DOHH2 (cell line): ENCODE measurements at regions not wholly inside any gene's neighbourhood (a gene's known extent, or its start where the extent isn't known, plus 50 kb on each side); places are given as distances from the start of the nearest gene placed in this dataset.

Source experiments
- H3F3A ChIP-seq: fragments of 200-600 bp; sonication (generic), shearing (Covaris generic); 2 replicates; pipeline ENCODE4 v1.6.0; 2016; ENCODE audit warnings: antibody characterized with exemption, mild to moderate bottlenecking; ENCODE audit not compliant: control insufficient read depth, insufficient read depth
- H3K27ac ChIP-seq: fragments of 200-600 bp; sonication (generic); 2 replicates; pipeline ENCODE4 v1.5.1; 2014; ENCODE audit warnings: low read depth, mild to moderate bottlenecking, low read length, moderate library complexity
- H3K27me3 ChIP-seq: fragments of 200-600 bp; sonication (generic); 2 replicates; pipeline ENCODE4 v1.6.1; 2014; ENCODE audit warnings: mild to moderate bottlenecking, low read length, mixed read lengths; ENCODE audit not compliant: control insufficient read depth
- H3K36me3 ChIP-seq: fragments of 200-600 bp; sonication (generic); 2 replicates; pipeline ENCODE4 v1.6.1; 2014; ENCODE audit warnings: mild to moderate bottlenecking, low read length, moderate library complexity, mixed read lengths; ENCODE audit not compliant: control insufficient read depth
- H3K4me1 ChIP-seq: fragments of 200-600 bp; sonication (generic); 2 replicates; pipeline ENCODE4 v1.6.1; 2014; ENCODE audit warnings: mild to moderate bottlenecking, low read length, mixed read lengths; ENCODE audit not compliant: control insufficient read depth
- H3K4me2 ChIP-seq: fragments of 200-600 bp; sonication (generic); 2 replicates; pipeline ENCODE4 v1.6.0; 2014; ENCODE audit warnings: mild to moderate bottlenecking, low read length, moderate library complexity
- H3K4me3 ChIP-seq: fragments of 200-600 bp; sonication (generic); 2 replicates; pipeline ENCODE4 v1.5.1; 2014; ENCODE audit warnings: mild to moderate bottlenecking, low read length, mixed read lengths
- H3K79me2 ChIP-seq: fragments of 200-600 bp; sonication (generic); 2 replicates; pipeline ENCODE4 v1.6.1; 2014; ENCODE audit warnings: mild to moderate bottlenecking, low read length, mixed read lengths; ENCODE audit not compliant: control insufficient read depth
- H3K9me2 ChIP-seq: fragments of 200-600 bp; sonication (generic); replicated peaks from 2 replicates; pipeline ENCODE4 v1.6.1; 2014; ENCODE audit warnings: mild to moderate bottlenecking, low read length, mixed read lengths; ENCODE audit not compliant: control insufficient read depth
- H3K9me3 ChIP-seq: fragments of 200-600 bp; sonication (generic); 2 replicates; pipeline ENCODE4 v1.6.1; 2014; ENCODE audit warnings: antibody characterized with exemption, low read length, mixed read lengths; ENCODE audit not compliant: control insufficient read depth, insufficient read depth
- H4K20me1 ChIP-seq: fragments of 200-600 bp; sonication (generic); 2 replicates; pipeline ENCODE4 v1.6.0; 2014; ENCODE audit warnings: low read depth, mild to moderate bottlenecking, antibody characterized with exemption, low read length, moderate library complexity; ENCODE audit not compliant: control insufficient read depth, insufficient read depth
- EZH2phosphoT487 ChIP-seq: fragments of 200-600 bp; sonication (generic); IDR thresholded peaks from 2 replicates; pipeline ENCODE4 v1.6.1; 2017; ENCODE audit warnings: borderline replicate concordance, mild to moderate bottlenecking, antibody characterized with exemption, low read length, moderate library complexity, mixed read lengths
- TF ChIP-seq, protein P1 (sequence below): fragments of 200-600 bp; sonication (generic); IDR thresholded peaks from one replicate; pipeline ENCODE4 v1.5.1; 2014; ENCODE audit warnings: antibody characterized with exemption, mild to moderate bottlenecking, low read depth, low read length; ENCODE audit not compliant: poor library complexity, severe bottlenecking

DNA sequence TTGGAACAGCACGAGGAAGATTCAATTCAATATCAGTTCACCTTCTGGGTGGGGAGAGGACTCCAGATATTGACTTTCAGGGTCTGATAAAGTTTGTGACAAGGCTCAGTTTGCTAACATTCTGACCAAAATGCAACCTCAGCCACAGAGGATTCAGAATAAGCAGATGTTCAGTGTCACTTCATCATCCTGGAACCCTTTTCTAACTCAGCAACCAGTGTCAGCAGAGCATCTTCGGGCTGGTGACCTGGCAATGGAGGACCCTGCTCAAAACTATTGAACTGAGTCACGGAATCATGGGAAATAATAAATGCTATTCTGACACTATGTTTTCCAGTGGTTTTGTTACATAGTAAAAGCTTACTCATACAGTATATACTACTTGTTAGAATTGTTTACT, 433.4 kb upstream of the CFAP20DC start:
- no peaks in the 10 kb centered on the region for H3K4me1 ChIP-seq
- H3K9me2 ChIP-seq = no peaks in the 10 kb centered on the region
- H3K36me3 ChIP-seq = no peaks in the 10 kb centered on the region
- TF ChIP-seq, protein P1, sequence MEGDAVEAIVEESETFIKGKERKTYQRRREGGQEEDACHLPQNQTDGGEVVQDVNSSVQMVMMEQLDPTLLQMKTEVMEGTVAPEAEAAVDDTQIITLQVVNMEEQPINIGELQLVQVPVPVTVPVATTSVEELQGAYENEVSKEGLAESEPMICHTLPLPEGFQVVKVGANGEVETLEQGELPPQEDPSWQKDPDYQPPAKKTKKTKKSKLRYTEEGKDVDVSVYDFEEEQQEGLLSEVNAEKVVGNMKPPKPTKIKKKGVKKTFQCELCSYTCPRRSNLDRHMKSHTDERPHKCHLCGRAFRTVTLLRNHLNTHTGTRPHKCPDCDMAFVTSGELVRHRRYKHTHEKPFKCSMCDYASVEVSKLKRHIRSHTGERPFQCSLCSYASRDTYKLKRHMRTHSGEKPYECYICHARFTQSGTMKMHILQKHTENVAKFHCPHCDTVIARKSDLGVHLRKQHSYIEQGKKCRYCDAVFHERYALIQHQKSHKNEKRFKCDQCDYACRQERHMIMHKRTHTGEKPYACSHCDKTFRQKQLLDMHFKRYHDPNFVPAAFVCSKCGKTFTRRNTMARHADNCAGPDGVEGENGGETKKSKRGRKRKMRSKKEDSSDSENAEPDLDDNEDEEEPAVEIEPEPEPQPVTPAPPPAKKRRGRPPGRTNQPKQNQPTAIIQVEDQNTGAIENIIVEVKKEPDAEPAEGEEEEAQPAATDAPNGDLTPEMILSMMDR = no peak
- no peak for TF ChIP-seq EZH2phosphoT487
- no peak overlapping the region for H3K27ac ChIP-seq
- no peaks in the 10 kb centered on the region for H3K27me3 ChIP-seq
- H3K9me3 ChIP-seq = no peaks in the 10 kb centered on the region
- no peak overlapping the region for H3K4me2 ChIP-seq
- no peaks in the 10 kb centered on the region for H4K20me1 ChIP-seq
- H3F3A ChIP-seq = no peaks in the 10 kb centered on the region
- H3K79me2 ChIP-seq = no peaks in the 10 kb centered on the region
- H3K4me3 ChIP-seq = no peak overlapping the region

DNA sequence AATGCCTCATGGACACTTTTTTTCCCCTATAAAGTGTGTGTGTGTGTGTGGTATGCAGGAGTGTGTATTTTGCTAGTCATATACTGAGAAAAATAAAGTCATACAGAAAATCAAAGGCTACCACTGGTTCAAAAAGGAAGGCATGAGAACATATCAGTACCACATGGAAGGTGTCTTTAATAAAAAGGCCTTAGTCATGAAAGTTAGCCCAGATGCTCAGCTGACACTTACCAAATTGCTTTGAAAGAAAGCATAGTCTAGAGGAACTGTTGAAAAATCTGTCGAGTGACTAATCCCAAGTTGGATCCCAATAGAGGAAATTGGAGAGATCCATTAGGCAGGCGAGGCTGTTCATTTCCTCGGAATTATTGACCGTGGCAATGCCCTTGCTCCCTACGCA, 432.9 kb upstream of the CFAP20DC start:
- Histone ChIP-seq H3K4me1 (no peaks in the 10 kb centered on the region), H3K4me3 (no peak overlapping the region), H3K9me2 (no peaks in the 10 kb centered on the region), H3K9me3 (no peaks in the 10 kb centered on the region), H3F3A (no peaks in the 10 kb centered on the region), H4K20me1 (no peaks in the 10 kb centered on the region), H3K4me2 (no peak overlapping the region), H3K27ac (no peak overlapping the region), H3K36me3 (no peaks in the 10 kb centered on the region), H3K79me2 (no peaks in the 10 kb centered on the region), H3K27me3 (no peaks in the 10 kb centered on the region)
- TF ChIP-seq, protein P1 = no peak
- TF ChIP-seq EZH2phosphoT487 = no peak

DNA sequence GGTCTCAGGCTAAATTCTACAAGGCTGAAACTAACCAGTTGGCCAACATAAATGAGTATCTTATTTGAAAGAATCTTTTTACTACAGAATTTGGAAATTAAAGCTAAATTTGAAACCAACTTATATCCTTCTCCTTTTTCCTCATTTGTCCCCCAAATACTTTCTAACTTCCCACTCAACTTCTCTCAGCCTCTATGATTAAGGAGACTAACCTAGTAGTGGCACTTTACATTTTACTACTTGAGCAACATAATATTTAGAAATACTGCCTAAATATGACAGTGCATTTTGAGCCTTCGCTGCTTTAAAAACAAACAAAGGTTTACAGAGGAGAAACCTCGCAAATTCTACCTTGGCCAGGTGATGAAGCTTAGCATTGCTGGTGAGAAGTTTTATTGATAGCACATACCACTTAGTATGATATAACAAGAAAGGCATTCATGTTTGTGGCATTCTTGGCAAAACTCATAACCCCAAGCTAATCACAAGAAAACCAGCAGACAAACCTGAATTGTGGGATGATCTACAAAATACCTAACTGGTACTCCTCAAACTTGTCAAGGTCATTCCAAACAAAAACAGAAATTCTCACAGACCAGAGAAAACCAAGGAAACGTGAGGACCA, 432.1 kb upstream of the CFAP20DC start:
- TF ChIP-seq, protein P1 = no peak
- TF ChIP-seq EZH2phosphoT487 = no peak
- Histone ChIP-seq H3K79me2 (no peaks in the 10 kb centered on the region), H3K27me3 (no peaks in the 10 kb centered on the region), H3K27ac (no peak overlapping the region), H3K36me3 (no peaks in the 10 kb centered on the region), H3F3A (no peaks in the 10 kb centered on the region), H3K4me3 (no peak overlapping the region), H3K4me2 (no peak overlapping the region), H3K9me3 (no peaks in the 10 kb centered on the region), H3K4me1 (no peaks in the 10 kb centered on the region), H4K20me1 (no peaks in the 10 kb centered on the region), H3K9me2 (no peaks in the 10 kb centered on the region)
